ENCODE measurements at regions not wholly inside any gene's neighbourhood (a gene's known extent, or its start where the extent isn't known, plus 50 kb on each side); places are given as distances from the start of the nearest gene placed in this dataset.

- no peak for TF ChIP-seq CTCF (IDR thresholded peaks at IDR 0.05)
- TF ChIP-seq POLR2A (IDR thresholded peaks at IDR 0.05): no peak
- TF ChIP-seq POLR2AphosphoS5 (IDR thresholded peaks at IDR 0.05; ENCODE audit: insufficient read depth in 1 of 2, low read depth in 1 of 2): no peak
These were observed 336.3 kb downstream of the PPP1R3A start for GRCh38 chr7:113582471-113582870.
